ENCODE measurements at regions not wholly inside any gene's neighbourhood (a gene's known extent, or its start where the extent isn't known, plus 50 kb on each side); places are given as distances from the start of the nearest gene placed in this dataset.

DNA sequence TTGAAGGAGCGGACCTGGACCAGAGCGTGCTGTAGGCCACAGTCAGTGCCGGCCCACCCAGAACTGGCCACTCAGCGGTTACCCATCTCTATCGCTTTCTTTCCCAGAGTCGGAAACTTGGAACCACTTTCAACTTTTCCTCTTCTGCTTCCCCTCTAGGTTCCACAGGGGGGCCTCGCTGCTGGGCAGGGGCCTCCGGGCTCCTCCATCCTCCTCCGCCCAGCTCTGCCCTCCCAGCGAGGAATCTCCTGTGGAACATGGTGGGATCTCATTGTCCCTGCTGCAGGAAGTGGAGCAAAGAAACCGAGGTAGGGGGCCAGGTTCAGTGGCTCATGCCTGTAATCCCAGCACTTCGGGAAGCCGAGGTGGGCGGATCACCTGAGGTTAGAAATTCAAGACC is 139.2 kb downstream of the ETS2 start:
- TF ChIP-seq POLR2A (IDR thresholded peaks at IDR 0.05), result no peak
- TF ChIP-seq, protein P1, sequence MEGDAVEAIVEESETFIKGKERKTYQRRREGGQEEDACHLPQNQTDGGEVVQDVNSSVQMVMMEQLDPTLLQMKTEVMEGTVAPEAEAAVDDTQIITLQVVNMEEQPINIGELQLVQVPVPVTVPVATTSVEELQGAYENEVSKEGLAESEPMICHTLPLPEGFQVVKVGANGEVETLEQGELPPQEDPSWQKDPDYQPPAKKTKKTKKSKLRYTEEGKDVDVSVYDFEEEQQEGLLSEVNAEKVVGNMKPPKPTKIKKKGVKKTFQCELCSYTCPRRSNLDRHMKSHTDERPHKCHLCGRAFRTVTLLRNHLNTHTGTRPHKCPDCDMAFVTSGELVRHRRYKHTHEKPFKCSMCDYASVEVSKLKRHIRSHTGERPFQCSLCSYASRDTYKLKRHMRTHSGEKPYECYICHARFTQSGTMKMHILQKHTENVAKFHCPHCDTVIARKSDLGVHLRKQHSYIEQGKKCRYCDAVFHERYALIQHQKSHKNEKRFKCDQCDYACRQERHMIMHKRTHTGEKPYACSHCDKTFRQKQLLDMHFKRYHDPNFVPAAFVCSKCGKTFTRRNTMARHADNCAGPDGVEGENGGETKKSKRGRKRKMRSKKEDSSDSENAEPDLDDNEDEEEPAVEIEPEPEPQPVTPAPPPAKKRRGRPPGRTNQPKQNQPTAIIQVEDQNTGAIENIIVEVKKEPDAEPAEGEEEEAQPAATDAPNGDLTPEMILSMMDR (IDR thresholded peaks at IDR 0.05), result no peak
